Fibroblast of lung (primary cell): ENCODE measurements at regions not wholly inside any gene's neighbourhood (a gene's known extent, or its start where the extent isn't known, plus 50 kb on each side); places are given as distances from the start of the nearest gene placed in this dataset.
"Not testable (repeated sequence)": the region's sequence is repeated elsewhere in the genome, so short reads cannot be mapped to it uniquely, and the experiment has no call there.

Source experiments
- DNase-seq, 2 donors: peaks; one replicate each; pipeline versions ENCODE4 v3.0.0 to v3.0.0-alpha.2; 2010; ENCODE audit warnings: low read depth in 2 of 2
- H2AFZ ChIP-seq: 2 replicates; pipeline ENCODE4 v1.5.1; 2012; ENCODE audit warnings: low read length, control low read depth, inconsistent platforms
- H3K27ac ChIP-seq: 2 replicates; pipeline ENCODE4 v1.5.1; 2011; ENCODE audit warnings: low read length, control low read depth; ENCODE audit not compliant: insufficient read depth
- H3K27me3 ChIP-seq: 2 replicates; pipeline ENCODE4 v1.5.1; 2011; ENCODE audit warnings: mild to moderate bottlenecking, low read length; ENCODE audit not compliant: control insufficient read depth, insufficient read depth
- H3K36me3 ChIP-seq: 2 replicates; pipeline ENCODE4 v1.5.1; 2011; ENCODE audit warnings: low read length; ENCODE audit not compliant: control insufficient read depth, insufficient read depth
- H3K4me1 ChIP-seq: 2 replicates; pipeline ENCODE4 v1.5.1; 2011; ENCODE audit warnings: low read length; ENCODE audit not compliant: control insufficient read depth, insufficient read depth; ENCODE audit errors: extremely low read depth
- H3K4me2 ChIP-seq: 2 replicates; pipeline ENCODE4 v1.5.1; 2011; ENCODE audit warnings: low read length, control low read depth; ENCODE audit not compliant: insufficient read depth; ENCODE audit errors: extremely low read depth
- H3K4me3 ChIP-seq, 4 experiments: fragments of 200-600 bp in 1 of 4; sonication (generic) in 1 of 4; replicated peaks in 1 of 4; 2 replicates each; pipeline ENCODE4 v1.5.1; 2011 to 2016; ENCODE audit warnings: low read length in 4 of 4, low read depth in 3 of 4, mild to moderate bottlenecking in 3 of 4, control low read depth in 2 of 4, inconsistent platforms in 1 of 4, mixed read lengths in 1 of 4; ENCODE audit not compliant: insufficient read depth in 1 of 4; ENCODE audit errors: control extremely low read depth in 1 of 4
- H3K79me2 ChIP-seq: 2 replicates; pipeline ENCODE4 v1.5.1; 2012; ENCODE audit warnings: mild to moderate bottlenecking, low read length, inconsistent platforms; ENCODE audit not compliant: control insufficient read depth, insufficient read depth
- H3K9ac ChIP-seq: 2 replicates; pipeline ENCODE4 v1.5.1; 2011; ENCODE audit warnings: mild to moderate bottlenecking, low read length, control low read depth; ENCODE audit not compliant: insufficient read depth
- H3K9me3 ChIP-seq: 2 replicates; pipeline ENCODE4 v1.5.1; 2012; ENCODE audit warnings: low read depth, low read length; ENCODE audit not compliant: control insufficient read depth, insufficient read depth
- H4K20me1 ChIP-seq: 2 replicates; pipeline ENCODE4 v1.5.1; 2011; ENCODE audit warnings: low read length; ENCODE audit not compliant: control insufficient read depth, insufficient read depth; ENCODE audit errors: extremely low read depth

GRCh38 chr15:44854696-44855095, 101.8 kb upstream of the TERB2 start:
- H3K9ac ChIP-seq, H3K27ac ChIP-seq, H2AFZ ChIP-seq, H3K4me2 ChIP-seq, H3K4me1 ChIP-seq, H3K9me3 ChIP-seq, H3K27me3 ChIP-seq, H3K36me3 ChIP-seq, H4K20me1 ChIP-seq, H3K4me3 ChIP-seq, DNase-seq, H3K79me2 ChIP-seq: not testable (repeated sequence)

- H3K9ac ChIP-seq, H2AFZ ChIP-seq, H3K27me3 ChIP-seq, H3K79me2 ChIP-seq, H3K27ac ChIP-seq, DNase-seq, H3K4me3 ChIP-seq, H3K4me2 ChIP-seq, H3K9me3 ChIP-seq, H3K4me1 ChIP-seq, H4K20me1 ChIP-seq, H3K36me3 ChIP-seq: not testable (repeated sequence)
Observed at GRCh38 chr15:44856284-44856683, 100.2 kb upstream of the TERB2 start.

- DNase-seq, H3K9me3 ChIP-seq, H3K4me2 ChIP-seq, H4K20me1 ChIP-seq, H3K79me2 ChIP-seq, H3K36me3 ChIP-seq, H3K27ac ChIP-seq, H3K9ac ChIP-seq, H3K27me3 ChIP-seq, H3K4me3 ChIP-seq, H3K4me1 ChIP-seq, H2AFZ ChIP-seq: not testable (repeated sequence)
Observed at GRCh38 chr15:44857164-44857710, 99.2 kb upstream of the TERB2 start.

GRCh38 chr15:44859088-44859487, 97.4 kb upstream of the TERB2 start:
- not testable (repeated sequence) for H3K27ac ChIP-seq, H3K4me2 ChIP-seq, H3K79me2 ChIP-seq, DNase-seq, H3K4me3 ChIP-seq, H3K27me3 ChIP-seq, H3K4me1 ChIP-seq, H4K20me1 ChIP-seq, H3K9ac ChIP-seq, H2AFZ ChIP-seq, H3K36me3 ChIP-seq, H3K9me3 ChIP-seq

- not testable (repeated sequence) for H4K20me1 ChIP-seq, H3K79me2 ChIP-seq, H3K9me3 ChIP-seq, H3K4me3 ChIP-seq, H3K9ac ChIP-seq, H3K27me3 ChIP-seq, H3K27ac ChIP-seq, H3K4me1 ChIP-seq, H2AFZ ChIP-seq, DNase-seq, H3K4me2 ChIP-seq, H3K36me3 ChIP-seq
Observed at GRCh38 chr15:44860168-44860567, 96.3 kb upstream of the TERB2 start.
